ENCODE measurements at regions not wholly inside any gene's neighbourhood (a gene's known extent, or its start where the extent isn't known, plus 50 kb on each side); places are given as distances from the start of the nearest gene placed in this dataset.

DNA sequence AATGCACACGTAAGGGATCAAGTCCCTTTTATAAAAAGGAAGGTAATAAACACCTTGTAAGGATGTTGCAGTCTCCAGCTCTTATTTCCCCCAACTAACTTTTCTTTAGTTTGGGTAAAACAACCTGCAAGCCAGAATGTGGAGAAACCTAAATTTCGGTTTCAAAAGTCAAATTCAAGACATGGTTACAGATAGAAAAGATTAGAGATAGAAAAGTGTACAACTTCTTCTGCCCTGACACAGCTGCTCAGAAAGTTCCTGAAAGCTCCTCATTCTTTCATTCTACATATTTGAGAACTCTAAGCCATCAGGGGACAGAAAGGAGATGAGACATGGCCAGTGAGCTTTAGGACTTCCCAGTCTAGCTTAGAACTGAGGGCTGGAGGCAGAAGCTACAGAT lies 574.9 kb downstream of the DIPK2A start:
- Mint-ChIP-seq H3K4me1 (peaks cover 25 to 27% of the 10 kb centered on the region in 2 experiments), H3K27ac (no peak overlapping the region), H3K4me3 (no peak overlapping the region), H3K27me3 (ENCODE audit: low read depth) (no peaks in the 10 kb centered on the region), H3K36me3 (ENCODE audit: insufficient read depth in 1 of 3, low read depth in 3 of 3) (no peaks in the 10 kb centered on the region), H3K9me3 (no peaks in the 10 kb centered on the region)
- H4K5ac ChIP-seq (ENCODE audit: insufficient read length, low read depth, low read length), result no peak overlapping the region
- H2AK5ac ChIP-seq (ENCODE audit: insufficient read length, low read length), result no peak overlapping the region
- H3K9me3 ChIP-seq (ENCODE audit: control insufficient read depth, low read depth, low read length), result no peaks in the 10 kb centered on the region
- H3K27me3 ChIP-seq (ENCODE audit: insufficient read depth, low read length), result no peaks in the 10 kb centered on the region
- no peak overlapping the region for H4K8ac ChIP-seq (replicated peaks; ENCODE audit: insufficient read length, low read depth, low read length)
- no CpG with 5 or more reads among the region's 2 CpGs for WGBS (ENCODE audit: extremely low coverage, insufficient read length, low lambda C conversion rate)
- no peaks in the 10 kb centered on the region for H3K23me2 ChIP-seq (ENCODE audit: insufficient read length, low read depth, low read length, poor library complexity, severe bottlenecking)
- H4K20me1 ChIP-seq (ENCODE audit: control insufficient read depth, insufficient read depth, insufficient read length), result no peaks in the 10 kb centered on the region
- no peak overlapping the region for H3K18ac ChIP-seq (ENCODE audit: insufficient read length, low read depth, low read length)
- H2BK15ac ChIP-seq (ENCODE audit: low read depth, low read length), result no peak overlapping the region; the same call in 1 of the 2 replicates
- no peak overlapping the region for H3K14ac ChIP-seq (ENCODE audit: insufficient read depth, low read length)
- TF ChIP-seq, protein P1, sequence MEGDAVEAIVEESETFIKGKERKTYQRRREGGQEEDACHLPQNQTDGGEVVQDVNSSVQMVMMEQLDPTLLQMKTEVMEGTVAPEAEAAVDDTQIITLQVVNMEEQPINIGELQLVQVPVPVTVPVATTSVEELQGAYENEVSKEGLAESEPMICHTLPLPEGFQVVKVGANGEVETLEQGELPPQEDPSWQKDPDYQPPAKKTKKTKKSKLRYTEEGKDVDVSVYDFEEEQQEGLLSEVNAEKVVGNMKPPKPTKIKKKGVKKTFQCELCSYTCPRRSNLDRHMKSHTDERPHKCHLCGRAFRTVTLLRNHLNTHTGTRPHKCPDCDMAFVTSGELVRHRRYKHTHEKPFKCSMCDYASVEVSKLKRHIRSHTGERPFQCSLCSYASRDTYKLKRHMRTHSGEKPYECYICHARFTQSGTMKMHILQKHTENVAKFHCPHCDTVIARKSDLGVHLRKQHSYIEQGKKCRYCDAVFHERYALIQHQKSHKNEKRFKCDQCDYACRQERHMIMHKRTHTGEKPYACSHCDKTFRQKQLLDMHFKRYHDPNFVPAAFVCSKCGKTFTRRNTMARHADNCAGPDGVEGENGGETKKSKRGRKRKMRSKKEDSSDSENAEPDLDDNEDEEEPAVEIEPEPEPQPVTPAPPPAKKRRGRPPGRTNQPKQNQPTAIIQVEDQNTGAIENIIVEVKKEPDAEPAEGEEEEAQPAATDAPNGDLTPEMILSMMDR (conservative IDR thresholded peaks at IDR 0.05), result no peak
- no peak overlapping the region for H3K9ac ChIP-seq (ENCODE audit: extremely low read depth, insufficient read length, low read length)
- no peak overlapping the region for H2BK12ac ChIP-seq (ENCODE audit: insufficient read length, low read depth, low read length)
- H2BK5ac ChIP-seq (ENCODE audit: insufficient read length, low read length), result no peak overlapping the region
- H3T11ph ChIP-seq (ENCODE audit: low read length), result no peak overlapping the region
- no peak overlapping the region for H3K23ac ChIP-seq (ENCODE audit: insufficient read length, low read depth, low read length)
- no peak overlapping the region for H3K56ac ChIP-seq (ENCODE audit: insufficient read length, low read depth, low read length)
- H3K4me1 ChIP-seq (ENCODE audit: insufficient read depth, low read length), result no peaks in the 10 kb centered on the region
- H3K27ac ChIP-seq (ENCODE audit: insufficient read length, low read depth, low read length), result no peak overlapping the region
- no peak for DNase-seq
- no peak overlapping the region for H2BK120ac ChIP-seq (ENCODE audit: low read depth, low read length, poor library complexity, severe bottlenecking)
- no peak overlapping the region for H2AFZ ChIP-seq (ENCODE audit: low read length)
- no peak overlapping the region for H4K91ac ChIP-seq (ENCODE audit: insufficient read length, low read depth, low read length)
- H2BK20ac ChIP-seq (ENCODE audit: low read depth, low read length, poor library complexity, severe bottlenecking), result no peak overlapping the region
- H3K4me2 ChIP-seq (ENCODE audit: insufficient read depth, insufficient read length, low read length), result no peak overlapping the region
- H3K79me2 ChIP-seq (ENCODE audit: insufficient read depth, low read length), result no peaks in the 10 kb centered on the region
- no peaks in the 10 kb centered on the region for H3K79me1 ChIP-seq (ENCODE audit: insufficient read depth, low read depth, low read length, poor library complexity, severe bottlenecking)
- no peak overlapping the region for H3K4ac ChIP-seq (ENCODE audit: low read depth, low read length)

Measured in H9 (cell line).